K562 (cell line): ENCODE measurements at regions not wholly inside any gene's neighbourhood (a gene's known extent, or its start where the extent isn't known, plus 50 kb on each side); places are given as distances from the start of the nearest gene placed in this dataset.

ENCODE experiments used
- ATAC-seq: fragments of 200-7000 bp; cut with Tn5 transposase; 3 replicates; pipeline ENCODE4 v1.9.1; 2020; ENCODE audit warnings: moderate library complexity
- BruUV-seq: library from RNA; stranded (reverse); fragments of 400-500 nt; replicated peaks from 2 replicates; lab custom pipeline; 2021; lab: Mats Ljungman, UMichigan
- CTCF ChIA-PET: fragments of 300-600 bp; formaldehyde crosslinking; extraction: SDS; loops from one replicate; lab custom pipeline; 2021; ENCODE audit warnings: low intra/inter-chr PET ratio; lab: Yijun Ruan, JAX
- POLR2A ChIA-PET: fragments of 300-600, 350-650 bp; sonication (Branson Sonifier 250); formaldehyde crosslinking; extraction: SDS; loops from one replicate; lab custom pipeline; 2021; ENCODE audit warnings: antibody characterized with exemption, inconsistent platforms; lab: Yijun Ruan, JAX
- DNase-seq, 4 experiments: peaks; one replicate each; pipeline versions ENCODE4 v3.0.0 to v3.0.0-alpha.2; 2011 to 2018; ENCODE audit warnings: low spot score in 3 of 4, mixed read lengths in 3 of 4; ENCODE audit errors: extremely low read depth in 1 of 4
- FAIRE-seq: peaks from 2 replicates; lab custom pipeline; 2011; peaks lifted over from hg19 to GRCh38; lab: Jason Lieb, UNC
- H2AFZ ChIP-seq: 2 replicates; pipeline ENCODE4 v1.6.0; 2011; ENCODE audit warnings: low read depth, low read length, control low read depth, inconsistent platforms
- H3K27ac ChIP-seq: fragments of 200-600 bp; 3 replicates; pipeline ENCODE4 v1.8.0; 2011; ENCODE audit warnings: low read depth, mild to moderate bottlenecking, control low read depth, inconsistent platforms, low read length, moderate library complexity, mixed read lengths; ENCODE audit errors: extremely low read depth
- H3K27me3 ChIP-seq, 2 experiments: fragments of 300-600 bp in 1 of 2; 2 replicates in 1 of 2; 3 replicates in 1 of 2; pipeline versions ENCODE4 v1.6.0 to v1.8.0; 2011; ENCODE audit warnings: inconsistent platforms in 2 of 2, low read length in 2 of 2, mild to moderate bottlenecking in 1 of 2, mixed read lengths in 1 of 2, moderate library complexity in 1 of 2; ENCODE audit not compliant: control insufficient read depth in 2 of 2, insufficient read depth in 2 of 2
- H3K36me3 ChIP-seq: fragments of 300-600 bp; 3 replicates; pipeline ENCODE4 v1.8.0; 2011; ENCODE audit warnings: mild to moderate bottlenecking, low read length, inconsistent platforms; ENCODE audit not compliant: control insufficient read depth, insufficient read depth
- H3K4me1 ChIP-seq, 2 experiments: fragments of 200-600 bp in 1 of 2; replicated peaks in 1 of 2; 2 replicates in 1 of 2; 3 replicates in 1 of 2; pipeline versions ENCODE4 v1.5.1 to v1.8.0; 2011; ENCODE audit warnings: inconsistent platforms in 2 of 2, low read length in 2 of 2, mild to moderate bottlenecking in 1 of 2, mixed read lengths in 1 of 2, moderate library complexity in 1 of 2; ENCODE audit not compliant: control insufficient read depth in 2 of 2, insufficient read depth in 2 of 2
- H3K4me2 ChIP-seq: 2 replicates; pipeline ENCODE4 v1.6.1; 2011; ENCODE audit warnings: low read length, control low read depth, inconsistent platforms, mixed read lengths; ENCODE audit not compliant: insufficient read depth
- H3K4me3 ChIP-seq: fragments of 200-600 bp; sonication (generic), shearing (Covaris generic); 2 replicates; pipeline ENCODE4 v1.5.1; 2016; ENCODE audit warnings: control low read depth, inconsistent platforms
- H3K79me2 ChIP-seq: fragments of 200-600 bp; 3 replicates; pipeline ENCODE4 v1.8.0; 2011; ENCODE audit warnings: low read length, inconsistent platforms; ENCODE audit not compliant: control insufficient read depth, insufficient read depth
- H3K9ac ChIP-seq, 2 experiments: 2 replicates each; pipeline versions ENCODE4 v1.6.0 to v1.6.1; 2011; ENCODE audit warnings: low read depth in 2 of 2, low read length in 2 of 2, control low read depth in 1 of 2, inconsistent platforms in 1 of 2, mild to moderate bottlenecking in 1 of 2, mixed read lengths in 1 of 2; ENCODE audit not compliant: insufficient read depth in 1 of 2
- H3K9me1 ChIP-seq: one replicate; pipeline ENCODE4 v1.6.0; 2011; ENCODE audit warnings: inconsistent platforms, mild to moderate bottlenecking, low read length, moderate library complexity; ENCODE audit not compliant: control insufficient read depth, insufficient read depth
- H3K9me3 ChIP-seq: replicated peaks from 2 replicates; pipeline ENCODE4 v1.5.1; 2011; ENCODE audit warnings: low read depth, low read length, inconsistent platforms; ENCODE audit not compliant: control insufficient read depth, insufficient read depth
- H4K20me1 ChIP-seq: replicated peaks from 2 replicates; pipeline ENCODE4 v1.6.1; 2011; ENCODE audit warnings: low read length, inconsistent platforms, mixed read lengths; ENCODE audit not compliant: control insufficient read depth, insufficient read depth
- CHCHD3 ChIP-seq: fragments of 250-450 bp; sonication (Bioruptor Pico); IDR thresholded peaks from 2 replicates; pipeline ENCODE4 v2.1.2; 2022; ENCODE audit warnings: mild to moderate bottlenecking
- E2F5 ChIP-seq: sonication (generic); formaldehyde crosslinking; IDR thresholded peaks from 2 replicates; pipeline ENCODE4 v1.8.0; 2022; ENCODE audit warnings: mild to moderate bottlenecking, missing genetic modification reagents
- E2F8 ChIP-seq: fragments of 450-650 bp; IDR thresholded peaks from 2 replicates; pipeline ENCODE4 v1.7.1; 2018; ENCODE audit warnings: mild to moderate bottlenecking, low read depth; ENCODE audit not compliant: partially characterized antibody
- KAT8 ChIP-seq: fragments of 450-650 bp; IDR thresholded peaks from 2 replicates; pipeline ENCODE4 v1.6.1; 2016; ENCODE audit warnings: low read depth, mild to moderate bottlenecking
- MAFF ChIP-seq: IDR thresholded peaks from 2 replicates; pipeline ENCODE4 v1.6.1; 2012; ENCODE audit warnings: low read length, improper control_type of control experiment
- MAFK ChIP-seq: IDR thresholded peaks from 2 replicates; pipeline ENCODE4 v1.6.1; 2011; ENCODE audit warnings: low read length, improper control_type of control experiment
- MECOM ChIP-seq: fragments of 250-450 bp; sonication (Bioruptor Pico); IDR thresholded peaks from 2 replicates; pipeline ENCODE4 v1.8.0; 2022; ENCODE audit warnings: inconsistent platforms
- MEIS2 ChIP-seq: fragments of 450-650 bp; IDR thresholded peaks from 2 replicates; pipeline ENCODE4 v1.6.1; 2014; ENCODE audit warnings: mild to moderate bottlenecking; ENCODE audit not compliant: partially characterized antibody
- MIER1 ChIP-seq: fragments of 450-650 bp; IDR thresholded peaks from 2 replicates; pipeline ENCODE4 v1.6.1; 2016; ENCODE audit warnings: antibody characterized with exemption, mild to moderate bottlenecking, low read depth
- POLR2AphosphoS2 ChIP-seq: IDR thresholded peaks from 2 replicates; pipeline ENCODE4 v1.6.1; 2012; ENCODE audit warnings: low read length, improper control_type of control experiment
- PYGO2 ChIP-seq: fragments of 450-650 bp; IDR thresholded peaks from 2 replicates; pipeline ENCODE4 v1.6.1; 2016; ENCODE audit warnings: mild to moderate bottlenecking, missing genetic modification characterization, moderate library complexity, missing compliant biosample characterization
- SRSF7 ChIP-seq: fragments of 200-400 bp; formaldehyde crosslinking; optimal IDR thresholded peaks from 2 replicates; pipeline ENCODE3; 2017; ENCODE audit warnings: mild to moderate bottlenecking, low read depth, low read length
- TCFL5 ChIP-seq: fragments of 250-450 bp; sonication (Bioruptor Pico); conservative IDR thresholded peaks from 2 replicates; pipeline ENCODE4 v1.6.1; 2021; ENCODE audit warnings: mild to moderate bottlenecking, moderate library complexity, matching md5 sums
- TEAD1 ChIP-seq, 2 experiments: fragments of 450-650 bp in 1 of 2; sonication (generic) in 1 of 2; formaldehyde crosslinking; IDR thresholded peaks; 2 replicates each; pipeline versions ENCODE4 v1.4.0 to v1.8.0; 2020 to 2022; ENCODE audit warnings: mild to moderate bottlenecking in 2 of 2, missing genetic modification reagents in 1 of 2
- WGBS: fragments of 100-300 bp; shearing (Covaris generic); methylation state at CpG from one replicate; pipeline ENCODE4 v1.1.6; 2016; ENCODE audit warnings: low coverage, mixed read lengths; ENCODE audit not compliant: insufficient coverage; ENCODE audit errors: missing lambda C conversion rate; 5-methylcytosine and 5-hydroxymethylcytosine counted together
- in situ Hi-C: fragments of 300-500 bp; cut with MboI; formaldehyde crosslinking; loops from 4 replicates; pipeline ENCODE4 v1.15.0; 2018; ENCODE audit warnings: inconsistent platforms, mixed read lengths
- intact Hi-C: fragments of 100-400 bp; cut with micrococcal nuclease; formaldehyde crosslinking; loops from 2 replicates; pipeline ENCODE4 v1.14.2; 2022
- TF ChIP-seq, protein P1 (sequence below): IDR thresholded peaks from 3 replicates; pipeline ENCODE4 v1.6.1; 2011; ENCODE audit warnings: borderline replicate concordance, mild to moderate bottlenecking; ENCODE audit not compliant: insufficient read length, insufficient read depth
- TF ChIP-seq, protein P2 (sequence below): fragments of 450-650 bp; formaldehyde crosslinking; IDR thresholded peaks from 2 replicates; pipeline ENCODE4 v1.4.0; 2022; ENCODE audit warnings: missing genetic modification characterization

DNA sequence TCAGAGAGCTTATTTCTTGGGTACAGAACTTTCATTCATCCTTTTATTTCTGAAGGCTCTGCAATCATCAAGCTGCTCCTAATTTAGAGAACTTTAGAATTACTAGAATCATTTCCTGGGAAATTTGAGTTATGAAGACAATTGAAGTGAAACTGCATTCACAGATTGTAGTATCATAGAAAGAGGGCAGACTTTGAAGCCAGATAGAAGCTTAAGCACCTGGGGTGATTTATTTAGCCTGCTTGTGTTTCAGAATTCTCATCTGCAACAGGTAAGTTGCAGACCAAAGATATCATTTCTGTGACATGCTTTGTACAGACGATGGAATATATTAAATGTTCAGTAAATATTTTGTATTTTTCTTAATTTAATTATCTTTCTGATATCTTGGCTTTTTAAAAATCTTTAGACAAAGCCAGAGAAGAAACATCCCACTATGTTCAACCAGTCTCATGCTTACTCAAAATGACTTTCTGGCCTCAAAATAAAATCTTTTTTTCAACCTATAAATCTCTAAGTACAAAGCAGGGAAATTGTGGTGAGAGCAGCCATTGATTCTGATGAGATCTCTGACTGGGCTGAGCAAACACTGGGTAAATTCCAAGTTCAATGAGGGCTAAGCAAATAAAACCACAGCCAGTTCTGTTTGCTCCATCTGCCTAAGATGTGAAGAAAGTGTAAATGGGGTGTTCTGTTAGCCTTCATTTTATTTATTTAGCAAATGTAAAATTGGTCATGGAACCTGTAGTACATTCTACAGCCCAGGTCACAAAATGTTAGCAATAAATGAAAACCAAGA, 264.7 kb upstream of the CCNG1 start:
- H3K27me3 ChIP-seq, result no peaks in the 10 kb centered on the region
- no peaks in the 10 kb centered on the region for H3K9me1 ChIP-seq
- no peak overlapping the region for H3K4me2 ChIP-seq
- H3K36me3 ChIP-seq, result no peaks in the 10 kb centered on the region
- no TSS peak for BruUV-seq
- no peaks in the 10 kb centered on the region for H4K20me1 ChIP-seq
- H3K4me3 ChIP-seq, result no peak overlapping the region
- in situ Hi-C loops (no loop called here), intact Hi-C loops (no loop called here)
- no peaks in the 10 kb centered on the region for H3K79me2 ChIP-seq
- ChIA-PET POLR2A (interaction anchor here (1.0 kb wide), 1 partner anchor 10 kb away, joined by 3 read pairs; no protein-coding TSS in a partner anchor), CTCF (no interaction called here)
- 0% methylated on average over 1 of the region's 1 CpG for WGBS
- no peak overlapping the region for H3K9ac ChIP-seq
- no peaks in the 10 kb centered on the region for H3K9me3 ChIP-seq
- H3K4me1 ChIP-seq, result no peaks in the 10 kb centered on the region
- FAIRE-seq (no peak), ATAC-seq (no peak), DNase-seq (no peak)
- H3K27ac ChIP-seq, result no peak overlapping the region
- H2AFZ ChIP-seq, result no peak overlapping the region
- TF ChIP-seq MAFF (no peak), TEAD1 (CRISPR knock-in tag; IDR thresholded peaks at IDR 0.05) (no peak), CHCHD3 (CRISPR knock-in tag) (no peak), MEIS2 (no peak), KAT8 (no peak), MIER1 (no peak), SRSF7 (no peak), MECOM (CRISPR knock-in tag) (no peak), E2F5 (no peak), TCFL5 (no peak), POLR2AphosphoS2 (no peak), PYGO2 (tag) (no peak), MAFK (no peak), E2F8 (no peak)
- TF ChIP-seq, protein P1, sequence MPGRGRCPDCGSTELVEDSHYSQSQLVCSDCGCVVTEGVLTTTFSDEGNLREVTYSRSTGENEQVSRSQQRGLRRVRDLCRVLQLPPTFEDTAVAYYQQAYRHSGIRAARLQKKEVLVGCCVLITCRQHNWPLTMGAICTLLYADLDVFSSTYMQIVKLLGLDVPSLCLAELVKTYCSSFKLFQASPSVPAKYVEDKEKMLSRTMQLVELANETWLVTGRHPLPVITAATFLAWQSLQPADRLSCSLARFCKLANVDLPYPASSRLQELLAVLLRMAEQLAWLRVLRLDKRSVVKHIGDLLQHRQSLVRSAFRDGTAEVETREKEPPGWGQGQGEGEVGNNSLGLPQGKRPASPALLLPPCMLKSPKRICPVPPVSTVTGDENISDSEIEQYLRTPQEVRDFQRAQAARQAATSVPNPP, result no peak
- TF ChIP-seq, protein P2, sequence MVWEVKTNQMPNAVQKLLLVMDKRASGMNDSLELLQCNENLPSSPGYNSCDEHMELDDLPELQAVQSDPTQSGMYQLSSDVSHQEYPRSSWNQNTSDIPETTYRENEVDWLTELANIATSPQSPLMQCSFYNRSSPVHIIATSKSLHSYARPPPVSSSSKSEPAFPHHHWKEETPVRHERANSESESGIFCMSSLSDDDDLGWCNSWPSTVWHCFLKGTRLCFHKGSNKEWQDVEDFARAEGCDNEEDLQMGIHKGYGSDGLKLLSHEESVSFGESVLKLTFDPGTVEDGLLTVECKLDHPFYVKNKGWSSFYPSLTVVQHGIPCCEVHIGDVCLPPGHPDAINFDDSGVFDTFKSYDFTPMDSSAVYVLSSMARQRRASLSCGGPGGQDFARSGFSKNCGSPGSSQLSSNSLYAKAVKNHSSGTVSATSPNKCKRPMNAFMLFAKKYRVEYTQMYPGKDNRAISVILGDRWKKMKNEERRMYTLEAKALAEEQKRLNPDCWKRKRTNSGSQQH, result no peak
